ENCODE measurements at regions not wholly inside any gene's neighbourhood (a gene's known extent, or its start where the extent isn't known, plus 50 kb on each side); places are given as distances from the start of the nearest gene placed in this dataset.

- Histone ChIP-seq H3K27me3 (ENCODE audit: control insufficient read depth in 1 of 2, insufficient read depth in 2 of 2, low read length in 2 of 2) (peaks cover 0 to 1% of the 10 kb centered on the region in 2 donors), H3K4me3 (ENCODE audit: low read length in 2 of 2) (no peak overlapping the region), H3K27ac (ENCODE audit: low read length) (no peak overlapping the region), H3K9me3 (ENCODE audit: control insufficient read depth in 2 of 2, low read length in 2 of 2) (no peaks in the 10 kb centered on the region), H3K4me1 (ENCODE audit: control insufficient read depth, insufficient read depth, low read length) (no peaks in the 10 kb centered on the region), H3K9ac (ENCODE audit: low read length in 2 of 2) (no peak overlapping the region), H3K36me3 (ENCODE audit: control insufficient read depth in 2 of 2, insufficient read depth in 2 of 2, low read length in 2 of 2) (no peaks in the 10 kb centered on the region)
These were observed 630.2 kb upstream of the CADM1 start for GRCh38 chr11:116134450-116134849.

- H3K9me3 ChIP-seq (ENCODE audit: control insufficient read depth in 2 of 2, low read length in 2 of 2) = no peaks in the 10 kb centered on the region
These were observed 628.2 kb upstream of the CADM1 start for GRCh38 chr11:116132273-116132978.

GRCh38 chr11:116130122-116130521 lies 625.9 kb upstream of the CADM1 start:
- H3K27ac ChIP-seq (ENCODE audit: low read length) = no peak overlapping the region

More at GRCh38 chr11:116132273-116132978, 628.2 kb upstream of the CADM1 start:
- Histone ChIP-seq H3K36me3 (ENCODE audit: control insufficient read depth in 2 of 2, insufficient read depth in 2 of 2, low read length in 2 of 2) (no peaks in the 10 kb centered on the region), H3K4me1 (ENCODE audit: control insufficient read depth, insufficient read depth, low read length) (no peaks in the 10 kb centered on the region), H3K9ac (ENCODE audit: low read length in 2 of 2) (no peak overlapping the region), H3K27ac (ENCODE audit: low read length) (no peak overlapping the region), H3K27me3 (ENCODE audit: control insufficient read depth in 1 of 2, insufficient read depth in 2 of 2, low read length in 2 of 2) (no peaks in the 10 kb centered on the region), H3K4me3 (ENCODE audit: low read length in 2 of 2) (no peak overlapping the region)

GRCh38 chr11:116129456-116129855 lies 625.2 kb upstream of the CADM1 start:
- no peaks in the 10 kb centered on the region for H3K36me3 ChIP-seq (ENCODE audit: control insufficient read depth in 2 of 2, insufficient read depth in 2 of 2, low read length in 2 of 2)
- no peak overlapping the region for H3K4me3 ChIP-seq (ENCODE audit: low read length in 2 of 2)
- no peak overlapping the region for H3K9ac ChIP-seq (ENCODE audit: low read length in 2 of 2)
- H3K4me1 ChIP-seq (ENCODE audit: control insufficient read depth, insufficient read depth, low read length) = no peaks in the 10 kb centered on the region
- H3K27me3 ChIP-seq (ENCODE audit: control insufficient read depth in 1 of 2, insufficient read depth in 2 of 2, low read length in 2 of 2) = no peaks in the 10 kb centered on the region
- H3K27ac ChIP-seq (ENCODE audit: low read length) = no peak overlapping the region
- no peaks in the 10 kb centered on the region for H3K9me3 ChIP-seq (ENCODE audit: control insufficient read depth in 2 of 2, low read length in 2 of 2)

More at GRCh38 chr11:116130122-116130521, 625.9 kb upstream of the CADM1 start:
- Histone ChIP-seq H3K9ac (ENCODE audit: low read length in 2 of 2) (no peak overlapping the region), H3K4me1 (ENCODE audit: control insufficient read depth, insufficient read depth, low read length) (no peaks in the 10 kb centered on the region), H3K36me3 (ENCODE audit: control insufficient read depth in 2 of 2, insufficient read depth in 2 of 2, low read length in 2 of 2) (no peaks in the 10 kb centered on the region), H3K27me3 (ENCODE audit: control insufficient read depth in 1 of 2, insufficient read depth in 2 of 2, low read length in 2 of 2) (no peaks in the 10 kb centered on the region), H3K4me3 (ENCODE audit: low read length in 2 of 2) (no peak overlapping the region), H3K9me3 (ENCODE audit: control insufficient read depth in 2 of 2, low read length in 2 of 2) (no peaks in the 10 kb centered on the region)

GRCh38 chr11:116126562-116126961 lies 622.3 kb upstream of the CADM1 start:
- no peaks in the 10 kb centered on the region for H3K36me3 ChIP-seq (ENCODE audit: control insufficient read depth in 2 of 2, insufficient read depth in 2 of 2, low read length in 2 of 2)
- H3K4me1 ChIP-seq (ENCODE audit: control insufficient read depth, insufficient read depth, low read length) = no peaks in the 10 kb centered on the region
- no peaks in the 10 kb centered on the region for H3K9me3 ChIP-seq (ENCODE audit: control insufficient read depth in 2 of 2, low read length in 2 of 2)
- H3K4me3 ChIP-seq (ENCODE audit: low read length in 2 of 2) = no peak overlapping the region
- H3K27me3 ChIP-seq (ENCODE audit: control insufficient read depth in 1 of 2, insufficient read depth in 2 of 2, low read length in 2 of 2) = no peaks in the 10 kb centered on the region
- H3K9ac ChIP-seq (ENCODE audit: low read length in 2 of 2) = no peak overlapping the region
- no peak overlapping the region for H3K27ac ChIP-seq (ENCODE audit: low read length)

GRCh38 chr11:116124922-116125714 lies 620.9 kb upstream of the CADM1 start:
- Histone ChIP-seq H3K4me1 (ENCODE audit: control insufficient read depth, insufficient read depth, low read length) (no peaks in the 10 kb centered on the region), H3K27me3 (ENCODE audit: control insufficient read depth in 1 of 2, insufficient read depth in 2 of 2, low read length in 2 of 2) (no peaks in the 10 kb centered on the region), H3K9ac (ENCODE audit: low read length in 2 of 2) (no peak overlapping the region), H3K27ac (ENCODE audit: low read length) (no peak overlapping the region), H3K4me3 (ENCODE audit: low read length in 2 of 2) (no peak overlapping the region), H3K36me3 (ENCODE audit: control insufficient read depth in 2 of 2, insufficient read depth in 2 of 2, low read length in 2 of 2) (no peaks in the 10 kb centered on the region), H3K9me3 (ENCODE audit: control insufficient read depth in 2 of 2, low read length in 2 of 2) (no peaks in the 10 kb centered on the region)

GRCh38 chr11:116123739-116124138 lies 619.5 kb upstream of the CADM1 start:
- Histone ChIP-seq H3K27me3 (ENCODE audit: control insufficient read depth in 1 of 2, insufficient read depth in 2 of 2, low read length in 2 of 2) (peaks cover 0 to under 1% of the 10 kb centered on the region in 2 donors), H3K9me3 (ENCODE audit: control insufficient read depth in 2 of 2, low read length in 2 of 2) (no peaks in the 10 kb centered on the region), H3K27ac (ENCODE audit: low read length) (no peak overlapping the region), H3K36me3 (ENCODE audit: control insufficient read depth in 2 of 2, insufficient read depth in 2 of 2, low read length in 2 of 2) (no peaks in the 10 kb centered on the region), H3K4me3 (ENCODE audit: low read length in 2 of 2) (no peak overlapping the region), H3K4me1 (ENCODE audit: control insufficient read depth, insufficient read depth, low read length) (no peaks in the 10 kb centered on the region), H3K9ac (ENCODE audit: low read length in 2 of 2) (no peak overlapping the region)

- peaks cover 0 to 3% of the 10 kb centered on the region in 2 donors for H3K27me3 ChIP-seq (ENCODE audit: control insufficient read depth in 1 of 2, insufficient read depth in 2 of 2, low read length in 2 of 2)
- no peak overlapping the region for H3K4me3 ChIP-seq (ENCODE audit: low read length in 2 of 2)
- no peaks in the 10 kb centered on the region for H3K4me1 ChIP-seq (ENCODE audit: control insufficient read depth, insufficient read depth, low read length)
- H3K27ac ChIP-seq (ENCODE audit: low read length) = no peak overlapping the region
- no peaks in the 10 kb centered on the region for H3K36me3 ChIP-seq (ENCODE audit: control insufficient read depth in 2 of 2, insufficient read depth in 2 of 2, low read length in 2 of 2)
- no peaks in the 10 kb centered on the region for H3K9me3 ChIP-seq (ENCODE audit: control insufficient read depth in 2 of 2, low read length in 2 of 2)
- H3K9ac ChIP-seq (ENCODE audit: low read length in 2 of 2) = no peak overlapping the region
These were observed 618.7 kb upstream of the CADM1 start for GRCh38 chr11:116122697-116123472.

GRCh38 chr11:116119158-116119557 lies 614.9 kb upstream of the CADM1 start:
- no peaks in the 10 kb centered on the region for H3K36me3 ChIP-seq (ENCODE audit: control insufficient read depth in 2 of 2, insufficient read depth in 2 of 2, low read length in 2 of 2)
- H3K27me3 ChIP-seq (ENCODE audit: control insufficient read depth in 1 of 2, insufficient read depth in 2 of 2, low read length in 2 of 2) = peaks cover 0 to 3% of the 10 kb centered on the region in 2 donors
- no peak overlapping the region for H3K4me3 ChIP-seq (ENCODE audit: low read length in 2 of 2)
- no peak overlapping the region for H3K9ac ChIP-seq (ENCODE audit: low read length in 2 of 2)
- H3K27ac ChIP-seq (ENCODE audit: low read length) = no peak overlapping the region
- H3K9me3 ChIP-seq (ENCODE audit: control insufficient read depth in 2 of 2, low read length in 2 of 2) = peaks cover 0 to 4% of the 10 kb centered on the region in 2 donors
- no peaks in the 10 kb centered on the region for H3K4me1 ChIP-seq (ENCODE audit: control insufficient read depth, insufficient read depth, low read length)

GRCh38 chr11:116118138-116118470 lies 613.9 kb upstream of the CADM1 start:
- H3K27ac ChIP-seq (ENCODE audit: low read length) = no peak overlapping the region
- H3K4me3 ChIP-seq (ENCODE audit: low read length in 2 of 2) = no peak overlapping the region
- peaks cover 5 to 11% of the 10 kb centered on the region in 2 donors for H3K9me3 ChIP-seq (ENCODE audit: control insufficient read depth in 2 of 2, low read length in 2 of 2)
- no peaks in the 10 kb centered on the region for H3K36me3 ChIP-seq (ENCODE audit: control insufficient read depth in 2 of 2, insufficient read depth in 2 of 2, low read length in 2 of 2)
- H3K9ac ChIP-seq (ENCODE audit: low read length in 2 of 2) = no peak overlapping the region
- no peaks in the 10 kb centered on the region for H3K4me1 ChIP-seq (ENCODE audit: control insufficient read depth, insufficient read depth, low read length)
- peaks cover 0 to 3% of the 10 kb centered on the region in 2 donors for H3K27me3 ChIP-seq (ENCODE audit: control insufficient read depth in 1 of 2, insufficient read depth in 2 of 2, low read length in 2 of 2)

All from stomach smooth muscle (tissue), 2 donors.